ENCODE measurements at regions not wholly inside any gene's neighbourhood (a gene's known extent, or its start where the extent isn't known, plus 50 kb on each side); places are given as distances from the start of the nearest gene placed in this dataset.

GRCh38 chr3:194205675-194206133, 69.8 kb downstream of the HES1 start:
- H3K4me2 ChIP-seq (ENCODE audit: low read length), result no peak overlapping the region
- no peaks in the 10 kb centered on the region for H3K9me2 ChIP-seq (ENCODE audit: insufficient read depth, low read length)
- H4K20me1 ChIP-seq (ENCODE audit: insufficient read depth), result no peaks in the 10 kb centered on the region
- no peaks in the 10 kb centered on the region for H3K9me3 ChIP-seq (ENCODE audit: low read length)
- peak overlapping the region; percentile 15 for H2AFZ ChIP-seq (ENCODE audit: low read depth, low read length)
- H3K27ac ChIP-seq (ENCODE audit: low read length), result peak overlapping the region; percentile 35
- peak overlapping the region; percentile 36 for H3K9ac ChIP-seq (ENCODE audit: low read length)
- H3K79me2 ChIP-seq (replicated peaks; ENCODE audit: insufficient read depth, low read length), result no peaks in the 10 kb centered on the region
- no peaks in the 10 kb centered on the region for H3K36me3 ChIP-seq (ENCODE audit: insufficient read depth, low read length)
- peak overlapping the region; percentile 47 for H3K4me3 ChIP-seq (ENCODE audit: low read length)
- no peaks in the 10 kb centered on the region for H3F3A ChIP-seq (ENCODE audit: insufficient read depth, low read length, poor library complexity, severe bottlenecking)
- TF ChIP-seq POLR2AphosphoS5 (IDR thresholded peaks at IDR 0.05) (peak; percentile 39), RAD21 (conservative IDR thresholded peaks at IDR 0.05) (no peak), SMC3 (conservative IDR thresholded peaks at IDR 0.05; ENCODE audit: poor library complexity) (no peak), EZH2 (IDR thresholded peaks at IDR 0.05; ENCODE audit: borderline replicate concordance, insufficient read depth, low read length, poor library complexity, severe bottlenecking) (no peak), EP300 (conservative IDR thresholded peaks at IDR 0.05; ENCODE audit: poor library complexity, severe bottlenecking) (peak; percentile 5), MXI1 (conservative IDR thresholded peaks at IDR 0.05; ENCODE audit: poor library complexity, severe bottlenecking) (no peak), TAF1 (IDR thresholded peaks at IDR 0.05; ENCODE audit: low read depth) (no peak)
- TF ChIP-seq, protein P1, sequence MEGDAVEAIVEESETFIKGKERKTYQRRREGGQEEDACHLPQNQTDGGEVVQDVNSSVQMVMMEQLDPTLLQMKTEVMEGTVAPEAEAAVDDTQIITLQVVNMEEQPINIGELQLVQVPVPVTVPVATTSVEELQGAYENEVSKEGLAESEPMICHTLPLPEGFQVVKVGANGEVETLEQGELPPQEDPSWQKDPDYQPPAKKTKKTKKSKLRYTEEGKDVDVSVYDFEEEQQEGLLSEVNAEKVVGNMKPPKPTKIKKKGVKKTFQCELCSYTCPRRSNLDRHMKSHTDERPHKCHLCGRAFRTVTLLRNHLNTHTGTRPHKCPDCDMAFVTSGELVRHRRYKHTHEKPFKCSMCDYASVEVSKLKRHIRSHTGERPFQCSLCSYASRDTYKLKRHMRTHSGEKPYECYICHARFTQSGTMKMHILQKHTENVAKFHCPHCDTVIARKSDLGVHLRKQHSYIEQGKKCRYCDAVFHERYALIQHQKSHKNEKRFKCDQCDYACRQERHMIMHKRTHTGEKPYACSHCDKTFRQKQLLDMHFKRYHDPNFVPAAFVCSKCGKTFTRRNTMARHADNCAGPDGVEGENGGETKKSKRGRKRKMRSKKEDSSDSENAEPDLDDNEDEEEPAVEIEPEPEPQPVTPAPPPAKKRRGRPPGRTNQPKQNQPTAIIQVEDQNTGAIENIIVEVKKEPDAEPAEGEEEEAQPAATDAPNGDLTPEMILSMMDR (IDR thresholded peaks at IDR 0.05; ENCODE audit: poor library complexity, severe bottlenecking), result no peak
- peaks cover 27% of the 10 kb centered on the region for H3K27me3 ChIP-seq (ENCODE audit: insufficient read depth, low read depth, low read length)

- H3K79me2 ChIP-seq (replicated peaks; ENCODE audit: insufficient read depth, low read length), result no peaks in the 10 kb centered on the region
- no peaks in the 10 kb centered on the region for H3K9me3 ChIP-seq (ENCODE audit: low read length)
- no peaks in the 10 kb centered on the region for H3K9me2 ChIP-seq (ENCODE audit: insufficient read depth, low read length)
- peak overlapping the region; percentile 15 for H2AFZ ChIP-seq (ENCODE audit: low read depth, low read length)
- H3F3A ChIP-seq (ENCODE audit: insufficient read depth, low read length, poor library complexity, severe bottlenecking), result no peaks in the 10 kb centered on the region
- no peaks in the 10 kb centered on the region for H3K36me3 ChIP-seq (ENCODE audit: insufficient read depth, low read length)
- H3K27ac ChIP-seq (ENCODE audit: low read length), result peak overlapping the region; percentile 35
- H3K4me3 ChIP-seq (ENCODE audit: low read length), result peak overlapping the region; percentile 47
- TF ChIP-seq RAD21 (conservative IDR thresholded peaks at IDR 0.05) (no peak), TAF1 (IDR thresholded peaks at IDR 0.05; ENCODE audit: low read depth) (no peak), MXI1 (conservative IDR thresholded peaks at IDR 0.05; ENCODE audit: poor library complexity, severe bottlenecking) (no peak), EP300 (conservative IDR thresholded peaks at IDR 0.05; ENCODE audit: poor library complexity, severe bottlenecking) (no peak), POLR2AphosphoS5 (IDR thresholded peaks at IDR 0.05) (no peak), SMC3 (conservative IDR thresholded peaks at IDR 0.05; ENCODE audit: poor library complexity) (no peak), EZH2 (IDR thresholded peaks at IDR 0.05; ENCODE audit: borderline replicate concordance, insufficient read depth, low read length, poor library complexity, severe bottlenecking) (no peak)
- TF ChIP-seq, protein P1 (IDR thresholded peaks at IDR 0.05; ENCODE audit: poor library complexity, severe bottlenecking), result no peak
- TF ChIP-seq, protein P2, sequence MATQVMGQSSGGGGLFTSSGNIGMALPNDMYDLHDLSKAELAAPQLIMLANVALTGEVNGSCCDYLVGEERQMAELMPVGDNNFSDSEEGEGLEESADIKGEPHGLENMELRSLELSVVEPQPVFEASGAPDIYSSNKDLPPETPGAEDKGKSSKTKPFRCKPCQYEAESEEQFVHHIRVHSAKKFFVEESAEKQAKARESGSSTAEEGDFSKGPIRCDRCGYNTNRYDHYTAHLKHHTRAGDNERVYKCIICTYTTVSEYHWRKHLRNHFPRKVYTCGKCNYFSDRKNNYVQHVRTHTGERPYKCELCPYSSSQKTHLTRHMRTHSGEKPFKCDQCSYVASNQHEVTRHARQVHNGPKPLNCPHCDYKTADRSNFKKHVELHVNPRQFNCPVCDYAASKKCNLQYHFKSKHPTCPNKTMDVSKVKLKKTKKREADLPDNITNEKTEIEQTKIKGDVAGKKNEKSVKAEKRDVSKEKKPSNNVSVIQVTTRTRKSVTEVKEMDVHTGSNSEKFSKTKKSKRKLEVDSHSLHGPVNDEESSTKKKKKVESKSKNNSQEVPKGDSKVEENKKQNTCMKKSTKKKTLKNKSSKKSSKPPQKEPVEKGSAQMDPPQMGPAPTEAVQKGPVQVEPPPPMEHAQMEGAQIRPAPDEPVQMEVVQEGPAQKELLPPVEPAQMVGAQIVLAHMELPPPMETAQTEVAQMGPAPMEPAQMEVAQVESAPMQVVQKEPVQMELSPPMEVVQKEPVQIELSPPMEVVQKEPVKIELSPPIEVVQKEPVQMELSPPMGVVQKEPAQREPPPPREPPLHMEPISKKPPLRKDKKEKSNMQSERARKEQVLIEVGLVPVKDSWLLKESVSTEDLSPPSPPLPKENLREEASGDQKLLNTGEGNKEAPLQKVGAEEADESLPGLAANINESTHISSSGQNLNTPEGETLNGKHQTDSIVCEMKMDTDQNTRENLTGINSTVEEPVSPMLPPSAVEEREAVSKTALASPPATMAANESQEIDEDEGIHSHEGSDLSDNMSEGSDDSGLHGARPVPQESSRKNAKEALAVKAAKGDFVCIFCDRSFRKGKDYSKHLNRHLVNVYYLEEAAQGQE (IDR thresholded peaks at IDR 0.05; ENCODE audit: borderline replicate concordance), result no peak
- H3K4me2 ChIP-seq (ENCODE audit: low read length), result peak overlapping the region; percentile 26
- peaks cover 31% of the 10 kb centered on the region for H3K27me3 ChIP-seq (ENCODE audit: insufficient read depth, low read depth, low read length)
- H4K20me1 ChIP-seq (ENCODE audit: insufficient read depth), result no peaks in the 10 kb centered on the region
- H3K9ac ChIP-seq (ENCODE audit: low read length), result peak overlapping the region; percentile 36
These were observed 70.4 kb downstream of the HES1 start for GRCh38 chr3:194206320-194206719.

All from neural cell (in vitro differentiated cells).